ENCODE measurements at regions not wholly inside any gene's neighbourhood (a gene's known extent, or its start where the extent isn't known, plus 50 kb on each side); places are given as distances from the start of the nearest gene placed in this dataset.

DNA sequence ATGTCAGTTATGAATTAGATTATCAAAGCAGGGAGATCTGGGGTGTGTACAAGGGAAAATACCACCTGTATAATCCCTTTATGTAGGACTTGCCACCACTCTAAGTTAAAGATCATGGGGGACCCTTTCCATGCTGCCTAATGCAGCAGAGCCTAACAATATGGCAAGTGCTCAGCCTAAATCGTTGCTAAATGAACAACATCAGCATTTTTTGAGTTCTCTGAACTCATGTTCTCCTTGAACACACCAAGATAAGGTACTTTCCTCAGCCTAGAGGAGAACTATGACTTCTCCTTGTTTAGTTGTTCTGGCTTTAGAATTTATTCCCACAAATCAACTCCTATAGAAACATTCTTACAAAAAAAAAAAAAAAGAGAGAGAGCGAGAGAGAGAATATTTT lies 177.0 kb downstream of the DUSP10 start:
- in situ Hi-C loops (cut with MboI), result no loop called here
- H3K9me3 ChIP-seq (replicated peaks; ENCODE audit: control insufficient read depth, insufficient read depth, low read length), result no peaks in the 10 kb centered on the region
- H4K20me1 ChIP-seq (ENCODE audit: control insufficient read depth, insufficient read depth), result no peaks in the 10 kb centered on the region
- no peak for DNase-seq (ENCODE audit: low read depth, low spot score)
- SMC1A ChIA-PET (ENCODE audit: uncharacterized antibody, unreplicated experiment), result interaction anchor here (0.5 to 1.6 kb wide), 6 partner anchors 9 to 661 kb away, joined by 3 to 4 read pairs (median 3); no protein-coding TSS in a partner anchor
- H3K4me2 ChIP-seq (ENCODE audit: control insufficient read depth, insufficient read depth), result no peak overlapping the region
- H3K9ac ChIP-seq (ENCODE audit: control insufficient read depth, insufficient read depth, low read length), result no peak overlapping the region
- CTCF ChIA-PET, result no interaction called here
- POLR2A ChIA-PET, result interaction anchor here (0.6 kb wide), 1 partner anchor 1082 kb away, joined by 3 read pairs; no protein-coding TSS in a partner anchor
- RAD21 ChIA-PET (ENCODE audit: unreplicated experiment), result no interaction called here
- no TSS peak for BruUV-seq (replicated peaks)
- no peaks in the 10 kb centered on the region for H3K36me3 ChIP-seq (ENCODE audit: control insufficient read depth in 2 of 2, insufficient read depth in 2 of 2, low read length in 1 of 2)
- no peak for ATAC-seq
- intact Hi-C loops (cut with micrococcal nuclease; ENCODE audit: unreplicated experiment), result no loop called here
- H3K27ac ChIP-seq (ENCODE audit: control insufficient read depth, insufficient read depth), result no peak overlapping the region
- no peak overlapping the region for H2AFZ ChIP-seq (ENCODE audit: control insufficient read depth, low read depth, low read length)
- H3K79me2 ChIP-seq (ENCODE audit: control insufficient read depth, insufficient read depth, low read length), result no peaks in the 10 kb centered on the region
- no peak for TF ChIP-seq NFXL1 (IDR thresholded peaks at IDR 0.05; ENCODE audit: borderline replicate concordance)
- TF ChIP-seq ELK1 (IDR thresholded peaks at IDR 0.05; ENCODE audit: low read depth, low read length), result no peak
- TF ChIP-seq EZH2 (IDR thresholded peaks at IDR 0.05; ENCODE audit: borderline replicate concordance, control insufficient read depth, low read depth, low read length), result no peak
- TF ChIP-seq PRDM15 (CRISPR knock-in tag; IDR thresholded peaks at IDR 0.05), result no peak
- TF ChIP-seq, protein P1, sequence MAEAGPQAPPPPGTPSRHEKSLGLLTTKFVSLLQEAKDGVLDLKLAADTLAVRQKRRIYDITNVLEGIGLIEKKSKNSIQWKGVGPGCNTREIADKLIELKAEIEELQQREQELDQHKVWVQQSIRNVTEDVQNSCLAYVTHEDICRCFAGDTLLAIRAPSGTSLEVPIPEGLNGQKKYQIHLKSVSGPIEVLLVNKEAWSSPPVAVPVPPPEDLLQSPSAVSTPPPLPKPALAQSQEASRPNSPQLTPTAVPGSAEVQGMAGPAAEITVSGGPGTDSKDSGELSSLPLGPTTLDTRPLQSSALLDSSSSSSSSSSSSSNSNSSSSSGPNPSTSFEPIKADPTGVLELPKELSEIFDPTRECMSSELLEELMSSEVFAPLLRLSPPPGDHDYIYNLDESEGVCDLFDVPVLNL (IDR thresholded peaks at IDR 0.05; ENCODE audit: low read depth, low read length), result no peak
- no peak for TF ChIP-seq MYC (IDR thresholded peaks at IDR 0.05; ENCODE audit: insufficient read depth, insufficient read length, insufficient replicate concordance, low read length, severe bottlenecking)
- no peak for TF ChIP-seq NFYB (IDR thresholded peaks at IDR 0.05; ENCODE audit: insufficient read depth, low read depth, low read length)
- no peak for TF ChIP-seq STAT1 (conservative IDR thresholded peaks at IDR 0.05)
- WGBS (ENCODE audit: insufficient coverage, insufficient replicate concordance, low lambda C conversion rate, missing lambda C conversion rate), result 8% methylated on average over 2 of the region's 2 CpGs
- FAIRE-seq, result no peak
- H3K4me1 ChIP-seq (ENCODE audit: control insufficient read depth, insufficient read depth, low read length), result no peaks in the 10 kb centered on the region
- no peak overlapping the region for H3K4me3 ChIP-seq
- no peaks in the 10 kb centered on the region for H3K27me3 ChIP-seq (replicated peaks in 1 of 2; ENCODE audit: control insufficient read depth in 2 of 2, insufficient read depth in 2 of 2, low read length in 1 of 2)
